Omental fat pad (tissue), 3 donors: ENCODE measurements at regions not wholly inside any gene's neighbourhood (a gene's known extent, or its start where the extent isn't known, plus 50 kb on each side); places are given as distances from the start of the nearest gene placed in this dataset.

ENCODE experiments used
- ATAC-seq: fragments of 150-250 bp; one replicate; pipeline ENCODE4 v1.9.1; 2016; ENCODE audit warnings: mild to moderate bottlenecking, moderate library complexity; ENCODE audit not compliant: low FRiP score
- DNase-seq: peaks from one replicate; pipeline ENCODE4 v3.0.0-alpha.2; 2019; ENCODE audit warnings: low spot score
- CTCF ChIP-seq, 3 donors: fragments of 450-650 bp; IDR thresholded peaks; one replicate each; pipeline ENCODE4 v1.5.1; 2016 to 2017; ENCODE audit warnings: antibody characterized with exemption in 3 of 3, mild to moderate bottlenecking in 3 of 3, moderate library complexity in 2 of 3

GRCh38 chr12:78331181-78331580, 500.5 kb downstream of the NAV3 start:
- ATAC-seq (no peak), DNase-seq (no peak)
- no peak for TF ChIP-seq CTCF (IDR thresholded peaks at IDR 0.05)

- no peak for DNase-seq
- ATAC-seq: no peak
- no peak for TF ChIP-seq CTCF (IDR thresholded peaks at IDR 0.05)
These were observed 501.1 kb downstream of the NAV3 start for GRCh38 chr12:78331753-78332152.

GRCh38 chr12:78338054-78338785, 507.5 kb downstream of the NAV3 start:
- DNase-seq (no peak), ATAC-seq (no peak)
- no peak for TF ChIP-seq CTCF (IDR thresholded peaks at IDR 0.05)

GRCh38 chr12:78340406-78340805, 509.7 kb downstream of the NAV3 start:
- TF ChIP-seq CTCF (IDR thresholded peaks at IDR 0.05): no peak
- ATAC-seq (no peak), DNase-seq (no peak)

GRCh38 chr12:78343657-78344056, 513.0 kb downstream of the NAV3 start:
- no peak for DNase-seq
- ATAC-seq: no peak
- TF ChIP-seq CTCF (IDR thresholded peaks at IDR 0.05): no peak

GRCh38 chr12:78359520-78359919, 505.1 kb upstream of the SYT1 start:
- DNase-seq (no peak), ATAC-seq (peak; percentile 70)
- no peak for TF ChIP-seq CTCF (IDR thresholded peaks at IDR 0.05)

- ATAC-seq (no peak), DNase-seq (no peak)
- TF ChIP-seq CTCF (IDR thresholded peaks at IDR 0.05): no peak
These were observed 502.9 kb upstream of the SYT1 start for GRCh38 chr12:78361683-78362082.
